ENCODE measurements at regions not wholly inside any gene's neighbourhood (a gene's known extent, or its start where the extent isn't known, plus 50 kb on each side); places are given as distances from the start of the nearest gene placed in this dataset.

- no peak for DNase-seq (ENCODE audit: extremely low read depth in 1 of 11, low read depth in 9 of 11, low spot score in 4 of 11)
Observed at GRCh38 chr7:38002689-38003088, 82.2 kb downstream of the EPDR1 start.

- no peak for DNase-seq (ENCODE audit: extremely low read depth in 1 of 11, low read depth in 9 of 11, low spot score in 4 of 11)
Observed at GRCh38 chr7:38006559-38006958, 86.1 kb downstream of the EPDR1 start.

GRCh38 chr7:38007096-38007495 is 86.7 kb downstream of the EPDR1 start:
- DNase-seq (ENCODE audit: extremely low read depth in 1 of 11, low read depth in 9 of 11, low spot score in 4 of 11): no peak

GRCh38 chr7:38013246-38013645 is 92.8 kb downstream of the EPDR1 start:
- no peak for DNase-seq (ENCODE audit: extremely low read depth in 1 of 11, low read depth in 9 of 11, low spot score in 4 of 11)

- no peak for DNase-seq (ENCODE audit: extremely low read depth in 1 of 11, low read depth in 9 of 11, low spot score in 4 of 11)
Observed at GRCh38 chr7:38016567-38016966, 96.1 kb downstream of the EPDR1 start.

GRCh38 chr7:38017320-38017719 is 96.9 kb downstream of the EPDR1 start:
- DNase-seq (ENCODE audit: extremely low read depth in 1 of 11, low read depth in 9 of 11, low spot score in 4 of 11): no peak

GRCh38 chr7:38020121-38020785 is 99.8 kb downstream of the EPDR1 start:
- no peak for DNase-seq (ENCODE audit: extremely low read depth in 1 of 11, low read depth in 9 of 11, low spot score in 4 of 11)

GRCh38 chr7:38021892-38022291 is 101.5 kb downstream of the EPDR1 start:
- no peak for DNase-seq (ENCODE audit: extremely low read depth in 1 of 11, low read depth in 9 of 11, low spot score in 4 of 11)

GRCh38 chr7:38025815-38026214 is 105.4 kb downstream of the EPDR1 start:
- DNase-seq (ENCODE audit: extremely low read depth in 1 of 11, low read depth in 9 of 11, low spot score in 4 of 11): no peak

- DNase-seq (ENCODE audit: extremely low read depth in 1 of 11, low read depth in 9 of 11, low spot score in 4 of 11): no peak
Observed at GRCh38 chr7:38027884-38028455, 107.5 kb downstream of the EPDR1 start.

GRCh38 chr7:38034062-38034908 is 113.8 kb downstream of the EPDR1 start:
- DNase-seq (ENCODE audit: extremely low read depth in 1 of 11, low read depth in 9 of 11, low spot score in 4 of 11): no peak

- no peak for DNase-seq (ENCODE audit: extremely low read depth in 1 of 11, low read depth in 9 of 11, low spot score in 4 of 11)
Observed at GRCh38 chr7:38040831-38041230, 120.4 kb downstream of the EPDR1 start.

- DNase-seq (ENCODE audit: extremely low read depth in 1 of 11, low read depth in 9 of 11, low spot score in 4 of 11): no peak
Observed at GRCh38 chr7:38049679-38050078, 128.4 kb upstream of the STARD3NL start.

- no peak for DNase-seq (ENCODE audit: extremely low read depth in 1 of 11, low read depth in 9 of 11, low spot score in 4 of 11)
Observed at GRCh38 chr7:38051311-38051710, 126.7 kb upstream of the STARD3NL start.

GRCh38 chr7:38051786-38052185 is 126.3 kb upstream of the STARD3NL start:
- DNase-seq (ENCODE audit: extremely low read depth in 1 of 11, low read depth in 9 of 11, low spot score in 4 of 11): no peak

GRCh38 chr7:38052786-38053185 is 125.3 kb upstream of the STARD3NL start:
- DNase-seq (ENCODE audit: extremely low read depth in 1 of 11, low read depth in 9 of 11, low spot score in 4 of 11): no peak

- no peak for DNase-seq (ENCODE audit: extremely low read depth in 1 of 11, low read depth in 9 of 11, low spot score in 4 of 11)
Observed at GRCh38 chr7:38054199-38054598, 123.8 kb upstream of the STARD3NL start.

- no peak for DNase-seq (ENCODE audit: extremely low read depth in 1 of 11, low read depth in 9 of 11, low spot score in 4 of 11)
Observed at GRCh38 chr7:38057829-38058228, 120.2 kb upstream of the STARD3NL start.

GRCh38 chr7:38060116-38060515 is 117.9 kb upstream of the STARD3NL start:
- DNase-seq (ENCODE audit: extremely low read depth in 1 of 11, low read depth in 9 of 11, low spot score in 4 of 11): no peak

- no peak for DNase-seq (ENCODE audit: extremely low read depth in 1 of 11, low read depth in 9 of 11, low spot score in 4 of 11)
Observed at GRCh38 chr7:38060637-38061036, 117.4 kb upstream of the STARD3NL start.
